Liver (tissue), 8 donors: ENCODE measurements at regions not wholly inside any gene's neighbourhood (a gene's known extent, or its start where the extent isn't known, plus 50 kb on each side); places are given as distances from the start of the nearest gene placed in this dataset.
A peak's percentile ranks its signal among the peaks of the same experiment; 100 is the strongest.
"Not testable (repeated sequence)": the region's sequence is repeated elsewhere in the genome, so short reads cannot be mapped to it uniquely, and the experiment has no call there.

Source experiments
- DNase-seq: peaks from one replicate; pipeline ENCODE4 v3.0.0-alpha.2; 2017; ENCODE audit warnings: low spot score
- H3K27ac ChIP-seq, 2 donors: one replicate each; pipeline ENCODE4 v1.7.0; 2013; ENCODE audit warnings: inconsistent platforms in 2 of 2, low read length in 2 of 2, control low read depth in 1 of 2, low read depth in 1 of 2, mild to moderate bottlenecking in 1 of 2
- H3K27me3 ChIP-seq, 4 donors: one replicate each; pipeline versions ENCODE4 v1.6.1 to v1.7.0; 2013; ENCODE audit warnings: low read length in 3 of 4, inconsistent platforms in 1 of 4, mild to moderate bottlenecking in 1 of 4, moderate library complexity in 1 of 4; ENCODE audit not compliant: control insufficient read depth in 4 of 4, insufficient read depth in 4 of 4
- H3K36me3 ChIP-seq, 4 donors: one replicate each; pipeline versions ENCODE4 v1.6.1 to v1.7.0; 2013; ENCODE audit warnings: low read length in 3 of 4, mild to moderate bottlenecking in 3 of 4, low read depth in 1 of 4, moderate library complexity in 1 of 4; ENCODE audit not compliant: control insufficient read depth in 4 of 4, insufficient read depth in 3 of 4
- H3K4me1 ChIP-seq, 4 donors: one replicate each; pipeline versions ENCODE4 v1.6.1 to v1.7.0; 2013; ENCODE audit warnings: low read length in 3 of 4, mild to moderate bottlenecking in 3 of 4, moderate library complexity in 1 of 4; ENCODE audit not compliant: control insufficient read depth in 4 of 4, insufficient read depth in 4 of 4
- H3K4me3 ChIP-seq, 3 donors: one replicate each; pipeline versions ENCODE4 v1.6.1 to v1.7.0; 2013; ENCODE audit warnings: low read length in 3 of 3, control low read depth in 1 of 3, low read depth in 1 of 3, mild to moderate bottlenecking in 1 of 3
- H3K9ac ChIP-seq, 2 donors: one replicate each; pipeline ENCODE4 v1.7.0; 2013; ENCODE audit warnings: low read length in 2 of 2, mild to moderate bottlenecking in 2 of 2, moderate library complexity in 2 of 2, control low read depth in 1 of 2, low read depth in 1 of 2
- H3K9me3 ChIP-seq, 4 donors: one replicate each; pipeline versions ENCODE4 v1.6.1 to v1.7.0; 2013; ENCODE audit warnings: low read length in 3 of 4; ENCODE audit not compliant: control insufficient read depth in 4 of 4
- ATF3 ChIP-seq: IDR thresholded peaks from 2 replicates; pipeline ENCODE4 v1.6.1; 2016; ENCODE audit warnings: antibody characterized with exemption
- CTCF ChIP-seq: fragments of 150-350 bp; IDR thresholded peaks from 2 replicates; pipeline ENCODE4 v1.5.1; 2017; ENCODE audit warnings: improper control_type of control experiment, low read depth, low read length; ENCODE audit not compliant: missing input control
- EGR1 ChIP-seq, 2 donors: IDR thresholded peaks; 2 replicates each; pipeline ENCODE4 v1.6.1; 2016 to 2018; ENCODE audit warnings: antibody characterized with exemption in 2 of 2, low read depth in 2 of 2
- FOXA1 ChIP-seq: IDR thresholded peaks from 2 replicates; pipeline ENCODE4 v1.6.1; 2016; ENCODE audit warnings: antibody characterized with exemption
- FOXA2 ChIP-seq: IDR thresholded peaks from 2 replicates; pipeline ENCODE4 v1.6.1; 2016; ENCODE audit warnings: antibody characterized with exemption
- GABPA ChIP-seq, 2 donors: IDR thresholded peaks in 1 of 2; conservative IDR thresholded peaks in 1 of 2; 2 replicates each; pipeline ENCODE4 v1.6.1; 2016; ENCODE audit warnings: antibody characterized with exemption in 2 of 2, mild to moderate bottlenecking in 1 of 2, moderate library complexity in 1 of 2
- HNF4A ChIP-seq, 2 donors: conservative IDR thresholded peaks; 2 replicates each; pipeline ENCODE4 v1.6.1; 2016; ENCODE audit warnings: antibody characterized with exemption in 2 of 2, mild to moderate bottlenecking in 2 of 2
- HNF4G ChIP-seq: IDR thresholded peaks from 2 replicates; pipeline ENCODE4 v1.6.1; 2016; ENCODE audit warnings: antibody characterized with exemption
- JUND ChIP-seq, 2 donors: IDR thresholded peaks; 2 replicates each; pipeline ENCODE4 v1.6.1; 2016; ENCODE audit warnings: antibody characterized with exemption in 2 of 2
- NR2F2 ChIP-seq: IDR thresholded peaks from 2 replicates; pipeline ENCODE4 v1.6.1; 2016; ENCODE audit warnings: antibody characterized with exemption
- RAD21 ChIP-seq, 2 donors: IDR thresholded peaks; 2 replicates each; pipeline ENCODE4 v1.6.1; 2016; ENCODE audit warnings: antibody characterized with exemption in 2 of 2, mild to moderate bottlenecking in 2 of 2
- REST ChIP-seq: IDR thresholded peaks from 2 replicates; pipeline ENCODE4 v1.6.1; 2016; ENCODE audit warnings: antibody characterized with exemption, mild to moderate bottlenecking
- RXRA ChIP-seq, 2 donors: IDR thresholded peaks; 2 replicates each; pipeline ENCODE4 v1.6.1; 2017 to 2018; ENCODE audit warnings: antibody characterized with exemption in 2 of 2, mild to moderate bottlenecking in 1 of 2
- TAF1 ChIP-seq: conservative IDR thresholded peaks from 2 replicates; pipeline ENCODE4 v1.6.1; 2016; ENCODE audit warnings: antibody characterized with exemption, mild to moderate bottlenecking
- WGBS: extraction: QIAGEN DNeasy Blood & Tissue Kit; methylation state at CpG from one replicate; pipeline ENCODE4 v1.1.7; 2013; 5-methylcytosine and 5-hydroxymethylcytosine counted together
- donor health status: healthy.
- donor health status: healthy.
- donor health status: healthy.
- donor health status: healthy.
- donor health status: healthy.

GRCh38 chr16:29156511-29156910 lies 171.7 kb downstream of the LAT start:
- TF ChIP-seq FOXA2 = no peak
- TF ChIP-seq EGR1 (IDR thresholded peaks at IDR 0.05; ENCODE audit: low read depth in 2 of 2) = no peak
- no peak for TF ChIP-seq RXRA (IDR thresholded peaks at IDR 0.05)
- TF ChIP-seq HNF4G = no peak
- no peak for TF ChIP-seq REST
- TF ChIP-seq RAD21 (IDR thresholded peaks at IDR 0.05) = no peak
- no peak for TF ChIP-seq NR2F2
- TF ChIP-seq GABPA (IDR thresholded peaks at IDR 0.05 in 1 of 2, conservative IDR thresholded peaks at IDR 0.05 in 1 of 2) = no peak
- TF ChIP-seq ATF3 = no peak
- no peak for TF ChIP-seq HNF4A (conservative IDR thresholded peaks at IDR 0.05)
- no peak for TF ChIP-seq FOXA1
- TF ChIP-seq TAF1 = no peak
- TF ChIP-seq CTCF = no peak
- TF ChIP-seq JUND (IDR thresholded peaks at IDR 0.05) = no peak
- H3K27me3 ChIP-seq = no peaks in the 10 kb centered on the region
- H3K4me1 ChIP-seq = peaks cover 0 to 2% (median 0%) of the 10 kb centered on the region in 4 donors
- no peak for DNase-seq
- H3K9me3 ChIP-seq = no peaks in the 10 kb centered on the region
- peaks cover 0 to 7% (median 0%) of the 10 kb centered on the region in 4 donors for H3K36me3 ChIP-seq
- WGBS = 83% methylated on average over 11 of the region's 11 CpGs
- peak overlapping the region; percentile 38 to 73 for H3K27ac ChIP-seq
- no peak overlapping the region for H3K4me3 ChIP-seq
- peak overlapping the region in 1 of 2 donors; percentile 59 for H3K9ac ChIP-seq

- H3K27ac ChIP-seq, H3K9ac ChIP-seq, H3K4me1 ChIP-seq, DNase-seq, H3K36me3 ChIP-seq, H3K9me3 ChIP-seq, H3K4me3 ChIP-seq, H3K27me3 ChIP-seq: not testable (repeated sequence)
- 96% methylated on average over 17 of the region's 17 CpGs for WGBS
Measured at GRCh38 chr16:29155866-29156200, 171.0 kb downstream of the LAT start.

GRCh38 chr16:29155131-29155865 lies 170.4 kb downstream of the LAT start:
- H3K9ac ChIP-seq, H3K4me3 ChIP-seq, H3K36me3 ChIP-seq, H3K4me1 ChIP-seq, H3K27me3 ChIP-seq, H3K27ac ChIP-seq, DNase-seq, H3K9me3 ChIP-seq: not testable (repeated sequence)
- 91% methylated on average over 29 of the region's 29 CpGs for WGBS
